H9 (cell line): ENCODE measurements at regions not wholly inside any gene's neighbourhood (a gene's known extent, or its start where the extent isn't known, plus 50 kb on each side); places are given as distances from the start of the nearest gene placed in this dataset.

ENCODE experiments used
- DNase-seq: peaks from one replicate; pipeline ENCODE4 v3.0.0-alpha.2; 2017
- H2AFZ ChIP-seq: one replicate; pipeline ENCODE4 v1.6.1; 2013; ENCODE audit warnings: mild to moderate bottlenecking, low read length, control low read depth, moderate library complexity
- H2AK5ac ChIP-seq: 2 replicates; pipeline ENCODE4 v1.6.1; 2013; ENCODE audit warnings: low read length, control low read depth, mixed read lengths; ENCODE audit not compliant: insufficient read length
- H2BK120ac ChIP-seq: one replicate; pipeline ENCODE4 v1.6.1; 2013; ENCODE audit warnings: low read depth, mild to moderate bottlenecking, low read length, control low read depth, inconsistent platforms; ENCODE audit not compliant: poor library complexity, severe bottlenecking
- H2BK12ac ChIP-seq: 2 replicates; pipeline ENCODE4 v1.6.1; 2013; ENCODE audit warnings: low read length, control low read depth, mixed read lengths, low read depth; ENCODE audit not compliant: insufficient read length
- H2BK15ac ChIP-seq: 2 replicates; pipeline ENCODE4 v1.6.1; 2013; ENCODE audit warnings: low read depth, low read length, control low read depth
- H2BK20ac ChIP-seq: one replicate; pipeline ENCODE4 v1.6.1; 2013; ENCODE audit warnings: low read depth, mild to moderate bottlenecking, low read length, control low read depth, inconsistent platforms; ENCODE audit not compliant: poor library complexity, severe bottlenecking
- H2BK5ac ChIP-seq: 2 replicates; pipeline ENCODE4 v1.6.1; 2013; ENCODE audit warnings: low read length, control low read depth, mixed read lengths; ENCODE audit not compliant: insufficient read length
- H3K14ac ChIP-seq: 2 replicates; pipeline ENCODE4 v1.6.1; 2013; ENCODE audit warnings: low read length, control low read depth; ENCODE audit not compliant: insufficient read depth
- H3K18ac ChIP-seq: 2 replicates; pipeline ENCODE4 v1.6.1; 2013; ENCODE audit warnings: low read depth, mild to moderate bottlenecking, mixed read lengths, low read length, control low read depth; ENCODE audit not compliant: insufficient read length
- H3K23ac ChIP-seq: 2 replicates; pipeline ENCODE4 v1.6.1; 2013; ENCODE audit warnings: low read length, control low read depth, mixed read lengths, low read depth; ENCODE audit not compliant: insufficient read length
- H3K23me2 ChIP-seq: 2 replicates; pipeline ENCODE4 v1.6.1; 2013; ENCODE audit warnings: low read depth, mild to moderate bottlenecking, mixed read lengths, low read length, control low read depth; ENCODE audit not compliant: insufficient read length, poor library complexity, severe bottlenecking
- H3K27ac ChIP-seq: 2 replicates; pipeline ENCODE4 v1.5.1; 2013; ENCODE audit warnings: low read length, control low read depth, mixed read lengths, low read depth; ENCODE audit not compliant: insufficient read length
- H3K27me3 ChIP-seq: 2 replicates; pipeline ENCODE4 v1.6.1; 2013; ENCODE audit warnings: low read length, control low read depth, inconsistent platforms; ENCODE audit not compliant: insufficient read depth
- H3K4ac ChIP-seq: 2 replicates; pipeline ENCODE4 v1.6.1; 2013; ENCODE audit warnings: low read depth, mild to moderate bottlenecking, control low read depth, inconsistent platforms, low read length, moderate library complexity
- H3K4me1 ChIP-seq: 2 replicates; pipeline ENCODE4 v1.6.1; 2013; ENCODE audit warnings: low read length, control low read depth, inconsistent platforms; ENCODE audit not compliant: insufficient read depth
- H3K4me2 ChIP-seq: 2 replicates; pipeline ENCODE4 v1.6.1; 2013; ENCODE audit warnings: low read length, control low read depth, mixed read lengths; ENCODE audit not compliant: insufficient read length, insufficient read depth
- H3K56ac ChIP-seq: 2 replicates; pipeline ENCODE4 v1.6.1; 2013; ENCODE audit warnings: low read depth, mild to moderate bottlenecking, mixed read lengths, low read length, control low read depth; ENCODE audit not compliant: insufficient read length
- H3K79me1 ChIP-seq: 2 replicates; pipeline ENCODE4 v1.6.1; 2013; ENCODE audit warnings: low read depth, mild to moderate bottlenecking, moderate library complexity, low read length, control low read depth, inconsistent platforms; ENCODE audit not compliant: insufficient read depth, poor library complexity, severe bottlenecking
- H3K79me2 ChIP-seq: 2 replicates; pipeline ENCODE4 v1.6.1; 2013; ENCODE audit warnings: low read length, control low read depth, inconsistent platforms; ENCODE audit not compliant: insufficient read depth
- H3K9ac ChIP-seq: 2 replicates; pipeline ENCODE4 v1.6.1; 2013; ENCODE audit warnings: low read length, control low read depth, mixed read lengths; ENCODE audit not compliant: insufficient read length; ENCODE audit errors: extremely low read depth
- H3K9me3 ChIP-seq: one replicate; pipeline ENCODE4 v1.6.1; 2013; ENCODE audit warnings: low read depth, low read length, inconsistent platforms; ENCODE audit not compliant: control insufficient read depth
- H3T11ph ChIP-seq: one replicate; pipeline ENCODE4 v1.6.1; 2013; ENCODE audit warnings: mild to moderate bottlenecking, low read length, control low read depth, inconsistent platforms
- H4K20me1 ChIP-seq: one replicate; pipeline ENCODE4 v1.6.1; 2013; ENCODE audit not compliant: control insufficient read depth, insufficient read length, insufficient read depth
- H4K5ac ChIP-seq: 2 replicates; pipeline ENCODE4 v1.6.1; 2013; ENCODE audit warnings: low read depth, mild to moderate bottlenecking, mixed read lengths, low read length, control low read depth; ENCODE audit not compliant: insufficient read length
- H4K8ac ChIP-seq: replicated peaks from 2 replicates; pipeline ENCODE4 v1.6.1; 2013; ENCODE audit warnings: low read length, control low read depth, mixed read lengths, low read depth; ENCODE audit not compliant: insufficient read length
- H4K91ac ChIP-seq: 2 replicates; pipeline ENCODE4 v1.6.1; 2013; ENCODE audit warnings: low read depth, mild to moderate bottlenecking, moderate library complexity, mixed read lengths, low read length, control low read depth; ENCODE audit not compliant: insufficient read length
- H3K27ac Mint-ChIP-seq, 3 experiments: 2 replicates in 2 of 3; 3 replicates in 1 of 3; pipeline ENCODE4 v1.8.0; 2020 to 2021; ENCODE audit warnings: mixed read lengths in 3 of 3, mild to moderate bottlenecking in 1 of 3, moderate library complexity in 1 of 3
- H3K27me3 Mint-ChIP-seq: 2 replicates; pipeline ENCODE4 v1.8.0; 2021; ENCODE audit warnings: low read depth, mild to moderate bottlenecking, moderate library complexity, mixed read lengths
- H3K36me3 Mint-ChIP-seq, 3 experiments: 2 replicates in 2 of 3; 3 replicates in 1 of 3; pipeline ENCODE4 v1.8.0; 2020 to 2021; ENCODE audit warnings: low read depth in 3 of 3, mixed read lengths in 3 of 3; ENCODE audit not compliant: insufficient read depth in 1 of 3
- H3K4me1 Mint-ChIP-seq, 2 experiments: 2 replicates each; pipeline ENCODE4 v1.8.0; 2020; ENCODE audit warnings: mixed read lengths in 2 of 2
- H3K4me3 Mint-ChIP-seq, 2 experiments: 2 replicates in 1 of 2; 3 replicates in 1 of 2; pipeline ENCODE4 v1.8.0; 2020 to 2021; ENCODE audit warnings: mild to moderate bottlenecking in 2 of 2, mixed read lengths in 2 of 2, moderate library complexity in 1 of 2
- H3K9me3 Mint-ChIP-seq, 2 experiments: 2 replicates in 1 of 2; 3 replicates in 1 of 2; pipeline ENCODE4 v1.8.0; 2020; ENCODE audit warnings: mild to moderate bottlenecking in 2 of 2, mixed read lengths in 2 of 2, moderate library complexity in 1 of 2
- CTCF ChIP-seq: fragments of 200-600 bp; sonication (generic); conservative IDR thresholded peaks from 3 replicates; pipeline ENCODE4 v1.8.0; 2021; ENCODE audit warnings: antibody characterized with exemption, mild to moderate bottlenecking
- WGBS: extraction: QIAGEN DNeasy Blood & Tissue Kit; methylation state at CpG from one replicate; pipeline ENCODE4 v1.1.7; 2013; ENCODE audit warnings: missing lambda C conversion rate, low lambda C conversion rate, mixed read lengths; ENCODE audit not compliant: insufficient read length; ENCODE audit errors: extremely low coverage; 5-methylcytosine and 5-hydroxymethylcytosine counted together

- no peaks in the 10 kb centered on the region for H3K36me3 Mint-ChIP-seq
- no peaks in the 10 kb centered on the region for H3K23me2 ChIP-seq
- no peak overlapping the region for H2AK5ac ChIP-seq
- DNase-seq = no peak
- no peaks in the 10 kb centered on the region for H3K4me1 ChIP-seq
- no peak overlapping the region for H3K9ac ChIP-seq
- H2BK20ac ChIP-seq = no peak overlapping the region
- no peak overlapping the region for H3K4me2 ChIP-seq
- H4K91ac ChIP-seq = no peak overlapping the region
- no peak overlapping the region for H4K5ac ChIP-seq
- H3K27ac ChIP-seq = no peak overlapping the region
- no peaks in the 10 kb centered on the region for H3K9me3 Mint-ChIP-seq
- H3K27ac Mint-ChIP-seq = no peak overlapping the region
- H3K4me1 Mint-ChIP-seq = no peaks in the 10 kb centered on the region
- no peak overlapping the region for H3K23ac ChIP-seq
- H3K27me3 Mint-ChIP-seq = no peaks in the 10 kb centered on the region
- no peak overlapping the region for H3K4me3 Mint-ChIP-seq
- no peak overlapping the region for H3K18ac ChIP-seq
- H3T11ph ChIP-seq = no peak overlapping the region
- H4K20me1 ChIP-seq = no peaks in the 10 kb centered on the region
- no peak overlapping the region for H2AFZ ChIP-seq
- H3K27me3 ChIP-seq = no peaks in the 10 kb centered on the region
- no peaks in the 10 kb centered on the region for H3K79me2 ChIP-seq
- H2BK15ac ChIP-seq = no peak overlapping the region
- no peak overlapping the region for H2BK5ac ChIP-seq
- H3K14ac ChIP-seq = no peak overlapping the region
- H3K4ac ChIP-seq = no peak overlapping the region
- no peak for TF ChIP-seq CTCF
- no peak overlapping the region for H2BK120ac ChIP-seq
- no peaks in the 10 kb centered on the region for H3K9me3 ChIP-seq
- H4K8ac ChIP-seq = no peak overlapping the region
- no CpG with 5 or more reads among the region's 1 CpG for WGBS
- no peak overlapping the region for H2BK12ac ChIP-seq
- no peaks in the 10 kb centered on the region for H3K79me1 ChIP-seq
- H3K56ac ChIP-seq = no peak overlapping the region
Measured at GRCh38 chr6:102679865-102680264, 1286.4 kb downstream of the GRIK2 start.
